Activated CD4-positive, CD25-positive, alpha-beta regulatory T cell (primary cell): ENCODE measurements at regions not wholly inside any gene's neighbourhood (a gene's known extent, or its start where the extent isn't known, plus 50 kb on each side); places are given as distances from the start of the nearest gene placed in this dataset.
"Not testable (repeated sequence)": the region's sequence is repeated elsewhere in the genome, so short reads cannot be mapped to it uniquely, and the experiment has no call there.

Experiments
- DNase-seq, 4 experiments: peaks; one replicate each; lab custom pipeline; 2025; lab: John Stamatoyannopoulos, UW

DNA sequence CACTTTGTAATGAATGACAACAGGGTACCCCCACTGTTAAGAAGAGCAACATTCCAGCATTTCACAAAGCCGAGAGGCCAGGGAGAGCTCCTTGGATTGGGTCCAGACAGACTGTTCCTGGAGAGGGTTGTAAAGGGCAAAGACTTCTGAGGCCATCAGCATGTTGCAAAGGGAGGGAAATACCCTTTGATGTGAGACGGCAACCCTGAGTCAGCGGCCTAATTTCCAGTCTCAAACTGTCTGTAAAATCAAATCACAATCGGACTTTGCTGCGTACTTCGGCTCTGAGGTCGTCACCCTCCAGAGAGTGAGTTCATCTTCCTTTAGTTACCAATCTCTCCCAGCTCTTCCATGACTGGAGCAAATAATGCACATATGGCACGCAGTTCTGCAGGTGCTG lies 101.0 kb upstream of the DTNBP1 start:
- DNase-seq, result no peak

DNA sequence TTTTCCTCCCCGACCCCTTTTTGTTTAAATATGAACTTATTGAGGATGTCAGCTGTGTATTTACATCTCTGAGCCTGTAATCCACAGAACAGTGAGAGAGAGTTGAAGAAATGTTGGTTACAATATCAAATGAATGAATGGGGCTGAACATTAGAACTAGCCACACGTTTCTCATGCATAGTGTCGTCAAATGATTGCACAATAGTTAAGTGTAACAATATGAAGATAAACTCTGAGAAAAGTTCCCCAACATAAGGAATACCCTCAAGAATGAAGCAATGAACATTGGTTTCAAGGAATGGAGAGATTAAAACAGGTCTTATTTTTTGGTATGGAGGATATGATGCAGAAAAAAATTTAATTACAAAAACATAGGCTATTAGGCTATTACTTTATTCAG lies 100.5 kb upstream of the DTNBP1 start:
- no peak for DNase-seq

DNA sequence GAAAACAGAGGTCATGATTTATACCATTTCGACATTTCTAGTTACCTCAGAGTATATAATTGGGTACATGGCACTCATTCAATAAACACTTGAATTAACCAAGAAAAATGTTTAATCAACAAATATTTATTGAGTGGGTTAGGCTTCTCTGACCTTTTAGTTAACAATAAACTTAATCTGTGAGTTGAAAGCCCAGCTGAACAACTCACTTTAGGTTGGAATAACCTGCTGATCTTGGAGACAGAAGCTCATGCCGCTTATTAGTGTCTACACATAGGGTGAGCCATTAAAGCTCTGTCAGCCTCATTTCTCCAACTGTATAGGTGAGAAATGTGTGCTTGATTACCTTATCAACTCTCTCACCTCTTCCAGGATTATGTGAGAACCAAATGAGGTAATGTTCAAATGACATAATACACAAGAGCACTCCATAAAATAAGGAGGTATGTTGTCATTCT lies 98.2 kb upstream of the DTNBP1 start:
- no peak for DNase-seq

DNA sequence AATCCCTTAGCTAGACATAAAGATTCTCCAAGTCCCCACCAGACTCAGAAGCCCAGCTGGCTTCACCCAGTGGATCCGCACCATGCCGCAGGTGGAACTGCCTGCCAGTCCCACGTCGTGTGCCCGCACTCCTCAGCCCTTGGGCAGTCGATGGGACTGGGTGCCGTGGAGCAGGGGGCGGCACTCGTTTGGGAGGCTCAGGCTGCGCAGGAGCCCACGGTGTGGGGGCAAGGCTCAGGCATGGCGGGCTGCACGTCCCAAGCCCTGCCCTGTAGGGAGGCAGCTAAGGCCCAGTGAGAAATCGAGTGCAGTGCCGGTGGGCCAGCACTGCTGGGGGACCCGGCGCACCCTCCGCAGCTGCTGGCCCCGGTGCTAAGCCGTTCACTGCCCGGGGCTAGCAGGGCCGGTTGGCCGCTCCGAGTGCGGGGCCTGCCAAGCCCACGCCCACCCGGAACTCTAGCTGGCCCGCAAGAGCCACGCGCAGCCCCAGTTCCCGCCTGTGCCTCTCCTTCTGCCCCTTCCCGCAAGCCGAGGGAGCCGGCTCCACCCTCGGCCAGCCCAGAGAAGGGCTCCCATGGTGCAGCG lies 95.9 kb upstream of the DTNBP1 start:
- DNase-seq, result no peak

DNA sequence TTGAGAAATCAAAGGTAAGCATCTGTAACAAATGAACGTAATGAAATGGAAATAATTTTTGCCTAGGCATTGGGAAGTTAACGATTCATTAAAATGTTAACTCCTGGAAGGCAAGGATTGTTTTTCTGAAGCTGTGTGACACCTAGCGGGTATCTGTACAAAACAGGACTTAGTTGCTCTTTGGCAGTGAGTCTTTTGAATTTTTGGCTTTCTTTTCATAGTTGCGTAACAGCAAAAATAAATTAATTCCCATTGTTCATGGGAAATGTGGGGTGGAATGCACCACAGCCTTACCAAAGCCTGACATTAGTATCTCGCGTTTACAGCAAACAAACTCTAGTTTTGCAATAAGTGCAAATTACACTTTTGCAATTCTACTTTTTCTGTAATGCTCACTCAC lies 92.7 kb upstream of the DTNBP1 start:
- no peak for DNase-seq

DNA sequence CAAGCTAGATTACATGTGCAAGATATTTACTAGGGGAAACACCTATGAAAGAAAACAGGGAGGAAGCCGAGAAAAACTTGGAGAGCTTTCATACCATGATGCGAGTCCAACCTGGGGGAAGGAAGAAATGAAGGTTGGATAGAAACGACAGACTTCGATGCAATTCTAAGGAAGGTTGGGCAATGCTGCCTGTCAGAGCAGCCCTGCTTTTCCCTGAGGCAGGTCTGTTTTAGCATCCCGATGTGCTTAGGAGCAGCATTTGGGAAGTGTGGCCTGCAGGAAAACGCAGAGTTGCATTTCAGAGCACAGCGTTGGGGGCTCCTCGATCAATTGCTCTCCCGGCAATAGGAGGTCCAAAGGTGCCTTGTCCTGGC lies 91.9 kb upstream of the DTNBP1 start:
- no peak for DNase-seq

DNA sequence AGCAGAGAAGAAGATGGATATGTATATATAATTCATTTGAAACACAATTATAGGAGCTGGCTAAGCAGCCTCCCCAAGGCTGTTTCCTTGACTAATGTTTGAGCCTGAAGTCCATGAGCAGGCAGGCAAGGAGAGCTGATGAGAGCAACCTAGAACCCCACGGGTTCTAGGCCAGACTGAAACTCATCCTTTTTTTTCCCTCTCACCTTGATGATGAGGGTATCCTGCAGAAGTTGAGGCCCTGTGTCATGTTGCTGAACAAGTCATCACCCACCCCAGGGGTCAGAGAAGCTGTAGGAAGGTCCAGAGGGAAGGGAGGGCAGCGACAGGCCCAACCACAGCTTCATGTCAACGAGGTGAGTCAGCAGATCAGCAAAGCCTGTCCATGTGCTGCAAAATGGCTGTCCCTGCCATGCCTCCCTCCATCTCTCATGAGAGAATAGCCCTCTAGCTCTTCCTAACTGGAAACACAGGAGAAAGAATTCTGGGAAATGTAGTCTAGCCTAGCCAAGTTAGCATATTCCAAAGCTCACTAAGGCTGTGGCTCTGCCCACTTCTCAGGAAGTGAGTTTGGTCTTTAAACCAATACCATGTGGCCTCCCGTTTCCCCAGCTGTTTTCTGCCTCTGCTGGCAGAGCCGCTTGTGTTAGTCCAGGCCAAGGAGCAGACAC lies 91.3 kb upstream of the DTNBP1 start:
- DNase-seq, result no peak

DNA sequence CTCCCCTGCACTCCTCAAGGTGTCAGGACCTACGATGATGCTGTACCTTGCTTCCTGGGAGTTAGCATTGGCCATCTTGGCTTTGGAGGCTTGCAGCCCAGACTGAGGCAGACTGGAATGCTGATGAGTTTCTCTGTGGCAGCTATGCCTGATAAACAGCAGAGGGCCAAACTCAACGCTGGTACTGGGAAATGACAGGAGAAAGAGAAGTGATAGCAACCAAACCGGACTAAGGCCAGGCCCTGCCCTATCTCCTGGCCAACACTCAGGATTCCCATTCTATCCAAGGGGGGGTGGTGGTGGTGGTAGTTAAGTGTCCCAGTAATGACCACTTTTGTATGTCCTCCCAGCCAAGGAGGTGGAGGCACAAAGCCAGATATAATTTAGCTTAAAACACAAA lies 90.0 kb upstream of the DTNBP1 start:
- no peak for DNase-seq

DNA sequence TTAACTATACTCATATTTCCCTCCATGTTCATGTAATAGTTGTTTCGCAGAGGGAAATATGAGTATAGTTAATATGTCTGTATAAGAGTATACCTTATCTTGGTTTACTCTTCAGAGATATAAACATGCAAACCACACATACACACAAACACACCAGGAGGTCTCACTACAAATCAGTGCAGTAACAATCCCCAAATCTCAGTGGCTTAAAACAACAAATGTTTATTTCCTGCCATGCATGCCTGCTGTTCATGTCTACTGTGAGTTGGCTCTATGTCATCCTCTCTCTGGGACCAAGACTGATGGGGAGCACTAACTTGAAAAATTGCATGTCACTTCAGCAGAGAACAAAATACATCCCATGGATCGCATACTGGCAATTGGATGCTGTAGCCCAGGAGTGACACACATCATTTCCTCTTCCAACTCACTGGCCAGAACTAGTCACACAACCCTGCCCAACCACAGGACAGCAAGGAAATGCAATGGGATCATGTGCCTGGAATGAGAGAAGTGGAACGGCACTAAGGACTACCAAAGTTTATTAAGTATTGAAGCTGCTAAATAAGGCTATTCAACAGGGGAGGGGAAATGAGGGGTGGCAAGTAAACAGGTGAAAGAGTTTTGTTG lies 89.0 kb upstream of the DTNBP1 start:
- no peak for DNase-seq

DNA sequence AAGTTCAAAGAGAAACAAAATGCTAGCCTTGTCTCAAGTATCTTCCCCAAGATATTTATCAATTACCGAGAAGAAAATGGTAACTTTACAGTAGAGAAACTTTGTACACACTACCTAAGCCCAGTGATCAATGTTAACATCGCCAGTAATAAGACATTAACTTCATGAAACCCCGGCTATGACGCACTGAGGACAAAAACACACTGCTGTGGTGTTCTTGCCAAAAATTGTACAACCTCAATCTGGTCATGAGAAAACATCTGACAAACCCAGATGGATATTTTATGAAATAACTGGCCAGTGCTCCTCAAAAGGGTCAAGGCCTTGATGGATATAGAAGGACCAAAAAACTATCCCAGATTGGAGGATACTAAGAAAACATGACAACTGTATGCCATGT lies 85.5 kb upstream of the DTNBP1 start:
- no peak for DNase-seq

DNA sequence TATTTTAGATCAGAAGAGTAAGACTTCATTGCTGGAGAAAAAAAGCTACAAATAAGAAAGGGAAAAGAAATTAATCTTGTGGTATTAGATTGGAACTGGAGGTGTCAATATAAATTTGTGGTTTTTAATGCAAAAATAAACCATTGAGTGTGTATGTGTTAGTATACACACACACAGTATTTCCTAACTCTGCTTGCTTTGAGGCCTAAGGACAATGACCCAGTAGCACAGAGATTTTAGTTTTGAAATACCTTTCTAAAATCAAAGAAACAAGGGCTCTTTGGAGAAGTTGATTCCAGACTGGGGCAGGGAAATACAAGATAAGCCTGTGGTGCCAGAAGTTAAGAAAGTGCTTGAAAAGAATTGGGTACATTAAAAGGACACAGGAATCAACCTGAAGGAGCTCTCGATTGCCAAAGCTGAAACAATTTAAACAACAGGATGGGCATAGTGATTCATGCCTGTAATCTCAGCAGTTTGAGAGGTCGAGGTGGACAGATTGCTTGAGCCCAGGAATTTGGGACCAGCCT lies 84.6 kb upstream of the DTNBP1 start:
- no peak for DNase-seq

DNA sequence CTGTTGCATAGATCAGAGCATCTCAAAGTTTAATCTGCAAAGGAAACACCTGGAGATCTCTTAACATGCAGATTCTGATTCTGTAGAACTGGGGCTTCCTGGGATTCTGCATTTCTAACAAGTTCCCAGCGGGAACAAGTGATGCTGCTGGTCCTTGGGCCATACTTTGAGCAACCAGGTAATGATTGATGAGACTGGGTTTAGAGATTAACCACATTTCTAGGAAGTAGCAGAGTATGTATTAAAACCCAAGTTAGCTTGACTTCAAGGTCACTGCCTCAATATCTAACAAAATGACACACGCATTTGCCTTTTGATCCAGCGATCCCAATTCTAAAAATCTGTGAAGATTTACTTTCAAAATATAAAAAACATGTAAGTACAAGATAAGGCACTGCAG lies 83.0 kb upstream of the DTNBP1 start:
- no peak for DNase-seq

DNA sequence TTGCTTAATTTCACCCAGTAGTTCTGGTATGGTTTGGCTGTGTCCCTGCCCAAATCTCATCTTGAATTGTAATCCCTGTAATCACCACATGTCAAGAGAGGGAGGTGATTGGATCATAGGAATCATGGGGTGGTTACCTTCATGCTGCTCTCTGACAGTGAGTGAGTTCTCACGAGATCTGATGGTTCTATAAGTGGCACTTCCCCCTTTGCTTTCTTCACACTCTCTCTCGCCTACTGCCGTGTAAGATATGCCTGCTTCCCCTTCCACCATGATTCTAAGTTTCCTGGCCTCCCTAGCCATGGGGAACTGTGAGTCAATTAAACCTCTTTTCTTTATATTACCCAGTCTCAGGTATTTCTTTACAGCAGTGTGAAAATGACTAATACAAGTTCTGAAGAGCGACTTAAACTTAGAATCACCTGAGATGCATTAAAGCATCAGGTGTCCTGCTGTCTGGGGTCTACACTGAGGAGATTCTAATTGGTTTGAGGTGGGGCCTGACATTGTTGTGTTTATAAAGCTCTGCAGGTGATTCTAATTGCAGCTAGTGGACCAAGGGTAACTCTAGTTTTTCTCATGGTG lies 82.1 kb upstream of the DTNBP1 start:
- DNase-seq, result no peak

DNA sequence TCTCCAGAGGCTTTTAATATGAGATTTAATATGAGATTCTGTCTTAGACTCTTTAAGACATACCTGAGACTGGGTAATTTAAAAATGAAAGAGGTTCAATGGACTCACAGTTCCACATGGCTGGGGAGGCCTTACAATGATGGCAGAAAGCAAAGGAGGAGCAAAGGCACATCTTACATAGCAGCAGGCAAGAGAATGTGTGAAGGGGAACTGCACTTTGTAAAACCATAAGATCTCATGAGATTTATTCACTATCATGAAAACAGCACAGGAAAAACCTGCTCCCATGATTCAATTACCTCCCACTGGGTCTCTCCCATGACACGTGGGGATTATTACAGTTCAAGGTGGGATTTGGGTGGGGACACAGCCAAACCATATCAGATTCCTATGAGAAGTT lies 79.2 kb upstream of the DTNBP1 start:
- DNase-seq, result not testable (repeated sequence)

DNA sequence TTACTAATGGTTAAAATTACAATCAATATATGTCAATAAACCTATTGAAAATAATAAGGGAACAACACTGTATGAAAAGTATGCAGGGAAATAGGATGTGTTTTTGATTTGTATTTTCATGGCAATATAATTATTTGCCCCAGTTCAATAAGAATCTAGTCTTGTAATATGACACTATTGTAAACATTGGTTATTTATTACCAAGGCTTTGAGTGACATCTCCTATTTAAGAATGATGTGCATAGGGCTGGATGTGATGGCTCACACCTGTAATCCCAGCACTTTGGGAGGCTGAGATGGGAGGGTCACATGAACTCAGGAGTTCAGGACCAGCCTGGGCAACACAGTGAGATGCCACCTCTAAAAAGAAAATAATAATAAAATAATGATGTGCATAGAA lies 78.6 kb upstream of the DTNBP1 start:
- no peak for DNase-seq

DNA sequence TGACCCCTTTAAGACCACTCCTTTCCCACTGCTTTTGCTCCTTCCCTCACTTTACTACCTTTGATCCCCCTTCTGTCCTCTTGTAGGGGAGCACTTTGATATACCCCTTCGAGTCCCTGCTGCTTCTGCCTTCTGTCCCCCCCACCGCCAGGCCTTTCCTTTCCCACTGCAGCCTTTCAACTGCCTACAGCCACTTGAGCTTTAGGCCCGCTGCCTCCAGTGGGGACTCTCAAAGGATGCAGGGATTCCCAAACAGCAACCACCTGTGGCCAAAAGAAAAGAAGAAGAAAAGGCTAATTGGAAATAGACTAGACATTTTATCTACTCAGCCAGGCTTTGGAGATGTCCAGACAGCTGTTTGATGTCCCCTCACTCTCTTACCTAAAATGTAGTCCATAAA lies 77.0 kb upstream of the DTNBP1 start:
- no peak for DNase-seq

DNA sequence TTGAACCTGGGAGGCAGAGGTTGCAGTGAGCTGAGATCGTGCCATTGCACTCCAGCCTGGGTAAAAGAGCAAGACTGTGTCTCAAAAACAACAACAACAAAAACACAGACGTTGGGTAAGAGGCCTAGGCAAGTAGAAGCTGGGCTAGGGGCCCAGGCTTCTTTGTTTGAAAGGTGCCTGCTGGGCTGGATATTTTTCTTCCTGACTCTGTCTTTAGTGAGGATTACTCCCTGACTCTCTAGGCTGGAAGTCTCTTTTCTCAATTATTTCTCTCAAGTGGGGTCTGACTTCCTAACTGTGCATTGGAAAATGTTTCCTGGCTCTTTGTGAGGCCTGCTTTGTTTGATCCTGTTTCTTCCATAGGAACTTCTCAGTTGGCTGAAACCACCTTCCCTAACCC lies 76.5 kb upstream of the DTNBP1 start:
- no peak for DNase-seq

DNA sequence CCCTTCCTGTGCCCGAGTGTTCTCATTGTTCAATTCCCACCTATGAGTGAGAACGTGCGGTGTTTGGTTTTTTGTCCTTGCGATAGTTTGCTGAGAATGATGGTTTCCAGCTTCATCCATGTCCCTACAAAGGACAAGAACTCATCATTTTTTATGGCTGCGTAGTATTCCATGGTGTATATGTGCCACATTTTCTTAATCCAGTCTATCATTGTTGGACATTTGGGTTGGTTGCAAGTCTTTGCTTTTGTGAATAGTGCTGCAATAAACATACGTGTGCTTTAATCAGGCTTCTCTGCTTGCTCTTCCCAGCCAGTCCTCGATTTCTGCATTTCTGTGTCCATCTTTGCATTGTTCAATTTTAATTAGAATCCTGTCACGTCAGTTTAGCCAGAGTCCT lies 75.4 kb upstream of the DTNBP1 start:
- DNase-seq, result not testable (repeated sequence)

DNA sequence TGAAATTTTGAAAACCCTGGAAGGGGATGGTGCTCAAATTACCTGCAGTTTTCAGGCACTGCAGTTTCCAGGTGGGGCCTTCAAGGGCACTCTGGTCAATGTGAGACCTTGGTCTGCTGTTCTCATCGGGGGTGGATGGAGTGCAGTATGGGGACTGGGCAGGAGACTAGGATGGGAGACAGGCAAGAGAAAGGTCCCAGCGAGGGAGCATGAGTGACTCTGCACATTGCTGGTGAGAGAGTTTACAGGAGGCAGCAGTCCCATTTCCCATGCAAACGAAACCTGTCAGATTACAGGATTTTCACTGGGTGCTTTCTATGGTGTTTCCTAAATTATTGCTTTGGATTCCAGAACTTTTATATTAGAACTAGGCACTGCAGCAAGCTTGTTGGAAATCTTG lies 73.5 kb upstream of the DTNBP1 start:
- no peak for DNase-seq

DNA sequence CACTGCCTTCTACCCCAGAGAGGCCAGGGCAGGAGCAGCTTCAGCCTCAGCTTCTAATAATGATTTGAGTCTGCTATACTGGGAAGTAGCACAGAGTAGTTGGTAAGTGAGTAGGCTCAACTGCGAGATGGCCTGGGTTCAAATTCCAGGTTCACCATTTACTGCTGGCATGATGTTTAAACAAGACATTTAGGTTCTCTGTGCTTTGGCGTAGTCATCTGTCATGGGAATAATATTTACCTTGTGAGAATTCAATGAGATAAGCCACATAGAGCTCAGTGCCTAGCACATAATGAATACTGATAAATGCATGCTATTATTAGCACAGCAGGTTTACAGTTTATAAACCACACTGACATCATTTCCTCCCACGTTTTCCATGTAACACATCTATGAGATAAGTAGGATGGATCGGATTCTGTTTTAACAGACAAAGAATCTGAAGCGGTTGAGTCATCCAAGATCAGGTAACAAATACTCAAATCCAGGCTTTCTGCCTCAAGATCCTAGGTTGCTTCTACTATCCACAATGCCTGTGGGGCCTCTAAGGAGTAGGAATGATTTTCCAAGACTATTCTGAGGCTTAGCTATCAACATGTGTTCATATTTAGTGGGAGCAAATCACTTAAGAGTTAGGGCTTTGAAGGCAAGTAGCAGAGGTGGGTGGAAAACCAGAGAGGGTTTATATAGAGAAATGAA lies 72.9 kb upstream of the DTNBP1 start:
- no peak for DNase-seq

DNA sequence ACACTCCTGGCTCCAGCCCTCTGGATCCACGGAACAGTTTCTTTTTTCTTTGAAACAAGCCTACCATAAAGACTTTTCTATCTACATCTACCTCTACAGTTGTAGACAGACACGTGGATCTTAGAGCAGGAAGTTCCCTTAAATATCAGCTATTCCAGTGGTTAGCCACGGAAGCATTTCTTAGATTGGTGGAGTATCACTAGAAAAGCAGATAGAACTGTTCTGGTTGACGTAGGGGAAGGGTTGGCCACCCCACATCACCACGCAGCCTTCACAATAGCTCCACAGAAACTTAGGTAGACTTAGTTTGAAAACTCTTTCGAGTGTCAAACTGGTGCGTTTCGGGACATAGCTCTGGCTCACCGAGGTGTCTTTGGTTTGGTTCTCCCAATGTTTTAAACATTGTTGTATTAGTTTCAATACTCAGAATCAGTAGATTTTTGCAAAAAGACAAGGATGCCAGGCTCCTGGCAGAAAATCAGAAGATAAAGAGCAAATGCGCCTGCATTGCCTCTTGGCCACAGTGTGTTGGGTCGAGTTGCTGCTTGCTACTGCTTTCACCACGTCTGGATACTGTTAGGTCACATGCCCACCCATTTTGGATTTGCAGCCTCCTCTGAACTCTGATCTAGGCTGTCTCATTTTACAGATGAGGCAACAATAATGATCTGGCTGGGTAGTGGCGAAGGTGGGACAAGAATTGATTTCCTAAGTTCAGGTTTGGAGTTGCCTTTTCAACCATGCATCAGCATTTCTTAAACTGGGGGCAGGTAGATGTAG lies 71.5 kb upstream of the DTNBP1 start:
- no peak for DNase-seq

DNA sequence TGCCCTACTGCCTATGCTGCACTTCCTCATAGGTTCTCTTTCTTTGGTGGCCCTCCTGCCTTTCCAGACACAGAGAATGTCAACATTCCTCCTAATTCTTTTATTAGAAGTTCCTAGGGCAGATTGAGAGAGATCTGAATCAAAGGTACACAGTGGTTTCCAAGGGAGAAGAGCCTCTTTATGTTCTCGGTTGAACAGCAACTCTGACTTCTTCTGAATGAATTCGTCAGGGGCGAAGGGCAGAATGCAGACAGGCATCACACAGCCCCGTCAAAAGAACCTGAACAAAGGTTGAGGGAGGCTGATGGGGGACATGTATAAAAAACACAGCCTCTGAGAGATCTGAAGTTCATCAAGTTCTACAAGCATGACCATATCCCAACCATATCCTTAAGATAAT lies 68.1 kb upstream of the DTNBP1 start:
- DNase-seq, result no peak
